ENCODE measurements at regions not wholly inside any gene's neighbourhood (a gene's known extent, or its start where the extent isn't known, plus 50 kb on each side); places are given as distances from the start of the nearest gene placed in this dataset.
"Not testable (repeated sequence)": the region's sequence is repeated elsewhere in the genome, so short reads cannot be mapped to it uniquely, and the experiment has no call there.

- not testable (repeated sequence) for TF ChIP-seq CTCF, EZH2phosphoT487, EZH2 (IDR thresholded peaks at IDR 0.05)
These were observed 389.8 kb downstream of the MAGEE1 start for GRCh38 chrX:76817279-76817678.
